ENCODE measurements at regions not wholly inside any gene's neighbourhood (a gene's known extent, or its start where the extent isn't known, plus 50 kb on each side); places are given as distances from the start of the nearest gene placed in this dataset.

DNA sequence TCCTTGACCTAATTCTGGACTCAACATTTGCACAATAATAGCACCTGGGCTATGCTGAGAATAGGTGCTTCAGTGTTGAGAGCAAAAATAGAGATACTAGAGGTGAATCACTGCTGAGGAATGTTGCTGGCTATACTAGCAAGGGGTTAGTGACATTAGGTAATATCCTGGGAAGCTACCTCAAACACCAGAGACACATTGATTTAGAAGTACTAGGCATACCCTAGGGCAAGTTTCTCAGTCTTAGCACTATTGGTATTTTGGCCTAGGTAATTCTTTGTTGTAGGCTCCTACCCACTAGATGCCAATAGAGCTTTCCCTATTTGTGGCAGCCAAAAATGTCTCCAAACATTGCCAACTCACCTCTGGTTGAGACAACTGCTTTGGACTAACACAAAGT is 484.0 kb upstream of the MBL2 start:
- Mint-ChIP-seq H3K4me1 (ENCODE audit: low read depth, unreplicated experiment) (peaks cover 3% of the 10 kb centered on the region), H3K9me3 (ENCODE audit: unreplicated experiment) (no peaks in the 10 kb centered on the region), H3K27me3 (ENCODE audit: unreplicated experiment) (no peaks in the 10 kb centered on the region), H3K4me3 (ENCODE audit: unreplicated experiment) (no peak overlapping the region), H3K27ac (ENCODE audit: unreplicated experiment) (no peak overlapping the region), H3K36me3 (ENCODE audit: unreplicated experiment) (peaks cover 6% of the 10 kb centered on the region)
- DNase-seq: no peak
- TF ChIP-seq, protein P1, sequence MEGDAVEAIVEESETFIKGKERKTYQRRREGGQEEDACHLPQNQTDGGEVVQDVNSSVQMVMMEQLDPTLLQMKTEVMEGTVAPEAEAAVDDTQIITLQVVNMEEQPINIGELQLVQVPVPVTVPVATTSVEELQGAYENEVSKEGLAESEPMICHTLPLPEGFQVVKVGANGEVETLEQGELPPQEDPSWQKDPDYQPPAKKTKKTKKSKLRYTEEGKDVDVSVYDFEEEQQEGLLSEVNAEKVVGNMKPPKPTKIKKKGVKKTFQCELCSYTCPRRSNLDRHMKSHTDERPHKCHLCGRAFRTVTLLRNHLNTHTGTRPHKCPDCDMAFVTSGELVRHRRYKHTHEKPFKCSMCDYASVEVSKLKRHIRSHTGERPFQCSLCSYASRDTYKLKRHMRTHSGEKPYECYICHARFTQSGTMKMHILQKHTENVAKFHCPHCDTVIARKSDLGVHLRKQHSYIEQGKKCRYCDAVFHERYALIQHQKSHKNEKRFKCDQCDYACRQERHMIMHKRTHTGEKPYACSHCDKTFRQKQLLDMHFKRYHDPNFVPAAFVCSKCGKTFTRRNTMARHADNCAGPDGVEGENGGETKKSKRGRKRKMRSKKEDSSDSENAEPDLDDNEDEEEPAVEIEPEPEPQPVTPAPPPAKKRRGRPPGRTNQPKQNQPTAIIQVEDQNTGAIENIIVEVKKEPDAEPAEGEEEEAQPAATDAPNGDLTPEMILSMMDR (IDR thresholded peaks at IDR 0.05; ENCODE audit: partially characterized antibody, unreplicated experiment): no peak

DNA sequence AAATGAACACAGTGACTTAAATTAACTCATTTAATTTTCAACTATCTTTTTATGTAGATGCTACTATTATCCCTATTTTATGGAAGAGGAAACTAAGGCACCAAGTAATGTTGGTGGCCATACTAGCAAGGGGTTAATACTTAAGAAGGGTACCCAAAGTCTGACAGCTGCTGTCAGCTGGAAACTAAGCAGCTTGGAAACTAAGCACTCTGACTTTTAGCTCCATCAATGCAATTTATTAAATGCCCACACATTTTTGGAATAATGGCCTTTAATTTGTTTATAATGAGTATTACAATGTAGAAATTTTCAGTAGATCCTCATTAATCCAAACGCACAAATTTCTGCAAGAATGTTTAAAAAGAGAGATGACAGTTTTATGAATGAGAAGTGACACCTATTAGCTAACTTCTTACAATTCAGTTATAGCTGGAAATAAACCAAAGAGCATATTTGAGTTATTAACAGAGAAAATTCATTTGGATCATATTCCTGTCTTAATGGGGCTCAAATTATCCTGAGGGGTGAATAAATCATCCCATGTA is 483.1 kb upstream of the MBL2 start:
- Mint-ChIP-seq H3K9me3 (ENCODE audit: unreplicated experiment) (no peaks in the 10 kb centered on the region), H3K36me3 (ENCODE audit: unreplicated experiment) (peaks cover 6% of the 10 kb centered on the region), H3K4me3 (ENCODE audit: unreplicated experiment) (no peak overlapping the region), H3K27me3 (ENCODE audit: unreplicated experiment) (no peaks in the 10 kb centered on the region), H3K4me1 (ENCODE audit: low read depth, unreplicated experiment) (no peaks in the 10 kb centered on the region), H3K27ac (ENCODE audit: unreplicated experiment) (no peak overlapping the region)
- no peak for DNase-seq
- TF ChIP-seq, protein P1 (IDR thresholded peaks at IDR 0.05; ENCODE audit: partially characterized antibody, unreplicated experiment): no peak

DNA sequence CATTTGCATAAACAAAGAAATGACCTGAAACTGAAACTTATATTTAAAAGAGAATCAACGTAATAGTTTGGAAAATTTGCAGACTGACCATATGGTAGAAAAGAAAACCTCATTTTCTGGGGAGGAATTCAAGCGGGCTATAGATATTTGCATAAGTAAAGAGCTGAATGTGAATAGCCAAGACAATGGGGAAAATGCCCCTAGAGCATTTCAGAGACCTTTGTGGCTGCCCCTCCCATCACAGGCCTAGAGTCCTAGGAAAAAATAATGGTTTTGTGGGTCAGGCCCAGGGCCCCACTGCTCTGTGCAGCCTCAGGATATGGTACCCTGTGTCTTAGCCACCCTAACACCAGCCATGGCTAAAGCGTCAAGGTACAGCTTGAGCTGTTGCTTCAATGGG is 480.6 kb upstream of the MBL2 start:
- no peaks in the 10 kb centered on the region for H3K4me1 Mint-ChIP-seq (ENCODE audit: low read depth, unreplicated experiment)
- H3K27ac Mint-ChIP-seq (ENCODE audit: unreplicated experiment): no peak overlapping the region
- no peaks in the 10 kb centered on the region for H3K9me3 Mint-ChIP-seq (ENCODE audit: unreplicated experiment)
- TF ChIP-seq, protein P1 (IDR thresholded peaks at IDR 0.05; ENCODE audit: partially characterized antibody, unreplicated experiment): no peak
- no peak overlapping the region for H3K4me3 Mint-ChIP-seq (ENCODE audit: unreplicated experiment)
- H3K27me3 Mint-ChIP-seq (ENCODE audit: unreplicated experiment): no peaks in the 10 kb centered on the region
- peaks cover 6% of the 10 kb centered on the region for H3K36me3 Mint-ChIP-seq (ENCODE audit: unreplicated experiment)
- no peak for DNase-seq

DNA sequence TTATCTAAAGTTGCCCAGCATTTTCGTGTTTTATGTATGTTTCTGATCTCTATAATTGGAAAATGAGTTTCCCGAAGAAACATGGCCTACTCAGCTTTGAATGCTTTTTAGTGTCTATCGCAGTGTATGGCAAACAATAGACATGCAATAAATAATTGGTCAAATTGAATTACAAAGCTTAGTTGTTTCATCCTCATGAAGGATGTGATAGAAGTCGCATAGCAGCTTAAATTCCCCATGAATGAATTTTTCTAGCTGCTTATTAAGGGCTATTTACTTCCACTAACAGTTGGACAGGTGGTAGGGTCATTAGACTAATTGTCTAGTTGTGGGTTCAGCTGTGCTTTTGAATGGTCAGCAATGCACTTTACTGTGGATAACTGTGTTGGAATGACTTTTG is 467.3 kb upstream of the MBL2 start:
- TF ChIP-seq, protein P1 (IDR thresholded peaks at IDR 0.05; ENCODE audit: partially characterized antibody, unreplicated experiment): no peak
- H3K27me3 Mint-ChIP-seq (ENCODE audit: unreplicated experiment): peaks cover 2% of the 10 kb centered on the region
- no peak overlapping the region for H3K27ac Mint-ChIP-seq (ENCODE audit: unreplicated experiment)
- peaks cover 2% of the 10 kb centered on the region for H3K9me3 Mint-ChIP-seq (ENCODE audit: unreplicated experiment)
- DNase-seq: no peak
- no peaks in the 10 kb centered on the region for H3K36me3 Mint-ChIP-seq (ENCODE audit: unreplicated experiment)
- no peak overlapping the region for H3K4me3 Mint-ChIP-seq (ENCODE audit: unreplicated experiment)
- no peaks in the 10 kb centered on the region for H3K4me1 Mint-ChIP-seq (ENCODE audit: low read depth, unreplicated experiment)

DNA sequence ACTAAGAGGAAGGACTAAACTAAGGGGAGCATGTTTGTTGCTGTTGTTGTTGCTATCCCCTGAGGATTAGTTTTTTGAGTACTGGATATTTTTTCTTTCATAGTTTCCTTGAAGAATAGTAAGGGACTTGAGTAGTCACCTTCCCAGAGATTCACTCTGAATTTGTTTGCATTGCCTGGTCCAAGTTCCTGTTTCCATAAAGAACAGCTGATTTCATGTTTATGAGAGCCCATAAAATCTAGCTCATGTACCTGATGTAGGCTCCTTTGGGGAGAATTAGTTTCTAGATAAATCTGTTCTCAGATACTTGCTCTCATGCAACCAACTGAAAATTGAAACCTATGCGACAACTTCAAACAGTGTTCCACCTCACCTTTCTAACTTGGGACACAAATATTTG is 464.4 kb upstream of the MBL2 start:
- no peak for DNase-seq

More for the DNA sequence above, 464.4 kb upstream of the MBL2 start:
- Mint-ChIP-seq H3K4me3 (ENCODE audit: unreplicated experiment) (no peak overlapping the region), H3K27me3 (ENCODE audit: unreplicated experiment) (peaks cover 2% of the 10 kb centered on the region), H3K36me3 (ENCODE audit: unreplicated experiment) (no peaks in the 10 kb centered on the region), H3K9me3 (ENCODE audit: unreplicated experiment) (no peaks in the 10 kb centered on the region), H3K4me1 (ENCODE audit: low read depth, unreplicated experiment) (no peaks in the 10 kb centered on the region), H3K27ac (ENCODE audit: unreplicated experiment) (no peak overlapping the region)
- TF ChIP-seq, protein P1 (IDR thresholded peaks at IDR 0.05; ENCODE audit: partially characterized antibody, unreplicated experiment): no peak
